GM19452 (cell line): ENCODE measurements at regions not wholly inside any gene's neighbourhood (a gene's known extent, or its start where the extent isn't known, plus 50 kb on each side); places are given as distances from the start of the nearest gene placed in this dataset.

Source experiments
- ATAC-seq: cut with Tn5 transposase; IDR thresholded peaks from one replicate; pipeline ENCODE4 v1.9.1; 2021; ENCODE audit not compliant: unreplicated experiment

DNA sequence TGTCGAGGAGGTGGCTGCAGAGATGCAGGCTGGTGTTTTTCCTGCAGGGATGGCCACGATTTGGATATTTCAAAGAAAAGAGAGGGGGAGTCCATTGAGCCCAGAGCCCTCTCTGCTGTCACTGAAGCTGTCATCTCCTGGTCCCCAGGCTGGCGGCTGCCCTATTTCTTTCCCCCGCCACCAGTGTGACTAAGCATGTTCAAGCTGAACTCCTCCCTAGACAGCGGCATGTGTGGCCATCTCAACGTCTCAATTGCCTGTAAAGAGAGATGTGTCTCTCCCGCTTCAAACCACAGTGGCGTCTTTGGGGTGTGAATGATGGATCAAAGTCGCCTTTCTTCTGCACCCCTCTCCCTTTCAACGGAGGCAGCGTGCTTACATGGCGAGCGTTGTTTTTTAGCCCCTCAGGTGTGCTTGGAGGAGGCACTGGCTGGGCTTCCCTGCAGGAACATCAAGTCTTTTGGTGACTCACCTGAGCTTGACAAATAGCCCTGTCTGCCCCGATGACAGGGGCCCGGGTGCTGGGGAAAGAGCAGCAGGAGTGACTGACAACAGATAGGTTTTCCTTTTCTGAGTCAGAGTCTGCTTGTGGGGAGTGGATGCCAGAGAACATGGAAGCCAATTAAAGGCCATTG lies 346.4 kb upstream of the AJAP1 start:
- ATAC-seq, result no peak

GRCh38 chr1:4308806-4309205 lies 345.6 kb upstream of the AJAP1 start:
- no peak for ATAC-seq

DNA sequence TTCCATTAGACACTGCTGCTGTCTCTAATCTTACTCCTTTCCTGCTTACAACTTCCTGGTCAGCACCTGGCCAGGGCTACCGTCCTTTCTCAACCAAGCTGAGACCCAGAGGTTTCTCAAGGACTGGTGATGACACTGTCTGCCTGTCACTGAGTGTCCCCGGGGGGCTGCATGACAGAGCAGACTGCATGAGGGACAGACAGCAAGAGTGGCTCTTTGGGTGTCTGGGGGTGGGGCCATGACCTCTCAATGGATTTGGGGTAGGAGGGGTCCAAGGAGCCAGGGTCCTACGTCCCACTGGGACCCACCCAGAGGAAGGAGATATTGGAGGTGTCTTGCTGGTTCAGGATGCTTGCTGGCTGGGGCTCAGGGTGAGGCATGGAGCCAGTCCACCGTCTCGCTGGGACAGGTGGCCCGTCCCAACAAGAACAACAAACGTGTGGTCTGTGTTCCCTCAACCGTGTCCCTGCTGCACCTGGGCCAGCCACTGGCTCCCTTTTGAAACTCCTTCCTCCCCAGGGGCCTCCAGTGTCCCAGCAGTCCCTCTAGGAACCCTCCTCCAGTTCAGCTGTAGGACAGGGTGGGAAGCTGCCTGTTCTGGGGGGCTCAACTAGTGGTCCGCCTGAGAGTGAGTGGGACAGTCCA lies 344.6 kb upstream of the AJAP1 start:
- no peak for ATAC-seq

GRCh38 chr1:4310396-4310923 lies 343.9 kb upstream of the AJAP1 start:
- ATAC-seq, result no peak

DNA sequence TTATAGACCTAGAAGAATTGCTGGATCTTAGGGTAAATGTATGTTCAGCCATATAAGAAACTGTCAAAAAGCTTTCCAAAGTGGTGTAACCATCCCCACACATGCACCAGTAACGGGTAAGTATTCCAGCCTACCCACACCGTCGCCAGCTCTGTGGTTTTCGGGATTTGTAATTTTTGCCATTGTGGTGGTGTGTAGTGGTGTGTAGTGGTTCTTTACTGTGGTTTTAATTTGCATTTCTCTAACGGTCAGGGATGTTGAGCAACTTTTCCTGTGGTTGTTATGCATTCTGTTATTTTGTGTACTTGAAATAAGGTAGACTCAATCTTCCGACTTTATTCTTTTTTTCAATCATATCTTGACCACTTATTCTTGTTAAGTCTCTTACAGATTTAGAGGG lies 342.4 kb upstream of the AJAP1 start:
- no peak for ATAC-seq

DNA sequence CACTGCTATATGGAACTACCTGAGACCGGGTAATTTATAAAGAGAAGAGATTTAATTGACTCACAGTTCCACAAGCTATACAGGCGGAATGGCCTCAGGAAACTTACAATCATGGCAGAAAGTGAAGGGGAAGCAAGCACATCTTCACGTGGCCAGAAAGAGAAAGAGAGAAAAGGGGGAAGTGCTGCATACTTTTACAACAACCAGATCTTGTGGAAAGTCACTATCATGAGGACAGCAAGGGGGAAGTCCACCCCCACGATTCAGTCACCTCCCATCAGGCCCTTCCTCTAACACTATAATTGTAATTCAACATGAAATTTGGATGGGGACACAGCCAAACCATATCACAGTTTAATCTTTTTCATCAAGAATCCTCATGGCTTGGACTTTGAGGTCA lies 339.2 kb upstream of the AJAP1 start:
- no peak for ATAC-seq

GRCh38 chr1:4317207-4317606 lies 337.2 kb upstream of the AJAP1 start:
- no peak for ATAC-seq

DNA sequence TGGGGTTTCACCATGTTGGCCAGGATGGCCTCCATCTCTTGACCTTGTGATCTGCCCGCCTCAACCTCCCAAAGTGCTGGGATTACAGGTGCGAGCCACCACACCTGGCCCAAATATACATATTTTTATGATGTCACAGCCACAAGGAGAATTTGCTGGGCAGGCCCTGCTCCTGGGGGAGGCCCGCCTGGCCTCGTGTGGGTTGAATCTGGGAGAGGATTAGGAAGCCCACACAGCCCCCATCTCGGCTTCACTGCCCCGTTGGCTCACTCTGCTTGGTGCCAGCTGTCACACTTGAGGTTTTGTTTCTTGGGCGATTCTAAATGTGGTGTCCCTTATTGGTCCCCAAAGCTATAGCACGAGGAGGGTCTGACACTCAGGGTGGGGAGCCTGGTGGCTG lies 335.7 kb upstream of the AJAP1 start:
- ATAC-seq, result no peak

GRCh38 chr1:4319496-4319895 lies 334.9 kb upstream of the AJAP1 start:
- ATAC-seq, result no peak

DNA sequence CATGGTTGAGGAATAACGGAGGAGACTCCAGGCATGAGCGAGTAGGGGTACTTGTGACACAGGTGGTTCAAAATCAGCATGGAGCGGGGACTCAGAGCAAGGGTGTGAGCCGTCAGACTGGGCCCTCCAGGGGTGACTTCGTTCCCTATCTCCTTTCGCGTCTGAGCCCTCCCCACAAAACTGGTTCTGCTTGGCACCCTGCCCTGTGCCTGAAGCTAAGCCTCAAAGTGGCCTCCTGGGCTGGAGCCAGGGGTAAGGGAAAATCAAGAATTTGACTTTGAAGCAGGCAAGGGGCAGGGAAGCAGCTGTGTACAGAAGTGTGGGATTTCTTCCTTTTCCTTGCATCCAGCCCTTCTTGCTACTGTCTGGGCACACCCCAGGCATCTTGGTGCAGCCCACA lies 331.5 kb upstream of the AJAP1 start:
- ATAC-seq, result no peak

GRCh38 chr1:4323309-4323708 lies 331.1 kb upstream of the AJAP1 start:
- no peak for ATAC-seq

- no peak for ATAC-seq
Observed at GRCh38 chr1:4324525-4324924, 329.9 kb upstream of the AJAP1 start.

DNA sequence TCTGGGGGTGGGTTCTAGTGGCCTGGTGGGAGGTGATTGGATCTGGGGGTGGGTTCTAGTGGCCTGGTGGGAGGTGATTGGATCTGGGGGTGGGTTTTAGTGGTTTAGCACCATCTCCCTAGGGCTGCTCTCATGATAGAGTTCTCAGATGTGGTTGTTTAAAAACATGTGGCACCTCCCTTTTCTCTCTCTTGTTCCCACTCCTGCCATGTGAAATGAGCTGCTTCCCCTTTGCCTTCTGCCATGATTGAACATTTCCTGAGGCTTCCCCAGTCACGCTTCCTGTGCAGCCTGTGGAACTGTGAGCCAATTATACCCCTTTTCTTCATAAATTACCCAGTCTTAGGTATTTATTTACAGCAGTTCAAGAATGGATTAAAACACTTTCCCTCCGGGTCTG lies 327.3 kb upstream of the AJAP1 start:
- no peak for ATAC-seq

GRCh38 chr1:4328402-4329071 lies 325.9 kb upstream of the AJAP1 start:
- ATAC-seq, result no peak

DNA sequence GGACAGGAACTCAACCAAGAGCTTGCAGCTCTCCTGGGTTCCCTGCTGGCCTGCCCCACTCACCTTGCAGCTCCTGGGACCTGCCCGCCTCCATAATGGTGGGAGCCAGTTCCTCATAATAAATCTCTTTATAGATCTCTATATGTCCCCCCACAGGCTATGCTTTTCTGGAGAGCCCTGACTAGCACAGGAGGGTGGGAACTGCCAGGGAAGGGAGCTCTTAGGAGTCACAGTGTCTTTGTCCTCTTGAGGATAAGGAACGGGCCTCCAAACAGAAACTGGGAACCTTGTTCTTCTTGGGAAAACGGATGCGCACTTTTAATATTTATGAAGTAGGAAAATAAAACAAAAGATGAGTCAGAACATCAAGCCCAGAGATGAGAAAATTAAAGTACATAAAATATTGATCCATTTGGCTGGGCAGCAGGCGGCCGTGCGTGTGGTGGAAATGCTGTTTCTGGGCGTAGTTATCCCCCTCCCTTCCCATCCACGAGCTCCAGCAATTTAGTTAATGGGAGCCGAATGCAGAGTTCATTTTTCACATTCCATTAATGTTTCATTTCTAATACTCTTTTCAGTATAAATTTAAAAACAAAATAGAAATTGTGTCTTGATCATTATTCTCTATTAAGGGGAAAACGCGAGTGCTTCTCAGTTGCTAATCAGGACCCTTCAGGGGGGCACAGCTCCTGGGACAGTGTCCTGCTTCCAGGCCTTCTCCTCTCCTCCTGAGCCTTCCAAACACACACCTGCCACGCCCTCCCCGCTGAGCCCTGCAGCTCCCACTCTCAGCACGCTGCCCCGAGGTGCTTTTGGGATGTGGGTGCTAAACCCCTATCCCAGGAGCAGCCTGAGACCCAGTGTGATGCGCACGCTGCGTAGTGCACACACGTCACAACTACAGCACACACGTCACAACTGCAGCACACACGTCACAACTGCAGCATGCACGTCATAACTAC lies 323.3 kb upstream of the AJAP1 start:
- ATAC-seq, result no peak

GRCh38 chr1:4331767-4332163 lies 322.6 kb upstream of the AJAP1 start:
- ATAC-seq, result no peak

DNA sequence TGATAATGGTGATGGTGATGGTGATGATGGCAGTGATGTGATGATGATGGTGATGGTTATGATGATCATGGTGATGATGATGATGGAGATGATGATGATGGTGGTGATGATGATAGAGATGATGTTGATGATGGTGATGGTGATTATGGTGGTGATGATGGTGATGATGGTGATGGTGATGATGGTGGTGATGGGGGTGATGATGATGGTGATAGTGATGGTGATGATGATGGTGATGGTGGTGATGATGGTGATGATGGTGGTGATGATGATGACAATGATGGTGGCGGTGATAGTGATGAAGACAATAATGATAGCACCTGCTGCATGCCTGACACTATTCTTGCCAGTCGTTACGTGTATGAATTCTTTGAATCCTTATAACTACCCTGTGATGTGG lies 317.9 kb upstream of the AJAP1 start:
- no peak for ATAC-seq

- no peak for ATAC-seq
Observed at GRCh38 chr1:4341421-4341820, 313.0 kb upstream of the AJAP1 start.

DNA sequence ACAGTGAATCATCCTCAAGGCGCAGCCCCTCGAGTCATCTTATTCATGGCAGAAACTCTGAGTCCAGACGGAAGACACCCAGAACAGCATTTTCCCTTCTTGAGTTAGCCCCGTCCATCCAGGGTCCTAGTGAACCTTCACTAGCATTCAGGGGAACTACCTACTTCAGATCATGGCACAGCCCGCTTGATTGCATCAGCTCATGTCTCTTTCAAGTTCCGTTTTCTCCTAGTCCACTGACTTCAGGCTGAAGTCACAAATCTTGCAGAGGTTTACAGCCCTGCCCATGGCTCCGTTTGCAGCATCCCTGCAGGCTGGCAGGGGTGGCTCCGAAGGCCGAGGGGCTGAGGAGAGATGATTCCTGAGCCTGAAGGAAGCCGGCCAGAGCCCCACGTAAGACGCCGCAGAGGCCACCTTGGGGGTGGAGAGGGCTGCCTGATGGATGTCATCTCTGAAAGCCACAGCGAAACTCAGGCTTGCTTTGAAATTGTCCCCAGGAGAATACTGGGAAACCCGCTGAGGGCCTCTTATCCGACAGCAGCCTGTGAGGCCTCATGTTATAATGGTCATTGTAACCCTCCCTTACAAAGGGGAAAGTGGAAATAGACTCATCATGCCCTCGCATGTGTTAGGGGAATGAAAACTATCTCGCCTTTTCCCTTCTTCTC lies 310.2 kb upstream of the AJAP1 start:
- ATAC-seq, result no peak

DNA sequence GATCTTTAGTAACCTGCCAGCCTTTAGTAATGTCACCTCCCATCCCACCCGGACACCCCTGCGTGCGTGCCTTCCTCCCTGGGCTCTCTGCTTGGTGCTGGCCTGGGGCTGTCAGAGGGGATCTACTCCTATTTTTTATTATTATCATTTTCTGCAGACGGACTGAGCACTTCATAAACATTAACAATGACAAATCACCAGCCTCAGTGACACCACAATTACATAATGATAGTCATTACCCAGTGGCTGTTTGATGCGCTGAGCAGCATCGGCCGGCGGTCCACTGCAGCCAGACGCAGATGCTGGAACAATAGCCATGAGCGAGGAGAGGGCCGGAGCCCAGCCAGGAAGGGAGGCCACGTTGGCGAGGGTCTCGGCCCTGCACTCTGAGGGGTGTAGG lies 309.3 kb upstream of the AJAP1 start:
- no peak for ATAC-seq

DNA sequence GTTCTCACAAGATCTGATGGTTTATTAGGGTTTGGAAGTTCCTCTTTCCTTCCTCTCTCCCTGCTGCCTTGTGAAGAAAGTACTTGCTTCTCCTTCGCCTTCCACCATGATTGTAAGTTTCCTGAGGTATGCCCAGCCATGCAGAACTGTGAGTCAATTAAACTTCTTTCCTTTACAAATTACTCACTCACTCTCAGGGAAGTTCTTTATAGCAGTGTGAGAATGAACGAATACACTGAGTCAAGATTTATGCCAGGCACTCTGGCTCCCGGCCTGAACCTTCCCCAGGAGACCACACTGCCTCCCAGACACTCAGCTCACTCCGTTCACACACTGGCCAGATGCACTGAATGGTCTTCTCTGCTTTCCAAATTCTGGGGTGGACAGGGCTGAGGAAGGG lies 308.3 kb upstream of the AJAP1 start:
- no peak for ATAC-seq
